ENCODE measurements at regions not wholly inside any gene's neighbourhood (a gene's known extent, or its start where the extent isn't known, plus 50 kb on each side); places are given as distances from the start of the nearest gene placed in this dataset.
A peak's percentile ranks its signal among the peaks of the same experiment; 100 is the strongest.

DNA sequence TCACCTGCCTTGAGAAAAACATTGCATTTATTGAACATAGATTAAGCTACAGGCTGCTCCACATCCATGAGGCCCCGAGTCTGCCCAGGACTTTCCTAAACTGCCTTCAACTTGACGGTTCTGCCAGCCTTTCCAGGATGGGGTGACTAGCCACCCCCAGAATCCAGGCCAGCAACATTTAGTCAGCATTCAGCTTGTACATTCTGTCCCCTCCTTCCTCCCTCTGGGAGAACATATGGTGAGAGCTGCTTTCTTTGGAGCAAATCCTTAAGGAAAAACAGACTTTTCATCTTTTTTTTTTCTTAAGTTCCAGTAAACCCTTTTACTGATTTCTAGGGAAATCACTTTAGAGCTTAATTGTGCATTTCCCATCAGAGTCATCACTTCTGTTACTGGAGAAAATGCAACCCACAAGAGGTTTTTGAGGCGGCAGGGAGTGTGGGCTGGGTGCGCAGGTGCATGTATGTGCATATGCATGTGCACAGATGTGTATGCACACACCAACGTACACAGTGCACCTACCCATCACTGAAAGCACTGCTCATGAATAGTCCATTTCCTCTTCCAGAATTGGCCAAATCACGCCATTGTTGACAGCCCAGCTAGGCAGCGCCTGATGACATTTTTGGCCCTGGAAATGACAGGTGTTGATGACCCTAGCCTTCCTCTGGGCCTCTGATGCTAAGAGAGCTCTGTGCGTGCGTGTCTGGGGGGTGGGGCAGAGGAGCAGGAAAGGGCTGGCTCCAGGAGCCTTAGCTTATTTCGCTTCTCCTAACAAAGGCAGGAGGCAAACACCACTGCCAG lies 145.6 kb downstream of the HSD17B3 start:
- no peak for DNase-seq

GRCh38 chr9:96154081-96154480 lies 147.9 kb downstream of the HSD17B3 start:
- DNase-seq, result no peak

GRCh38 chr9:96152550-96152949 lies 149.4 kb downstream of the HSD17B3 start:
- no peak for DNase-seq

DNA sequence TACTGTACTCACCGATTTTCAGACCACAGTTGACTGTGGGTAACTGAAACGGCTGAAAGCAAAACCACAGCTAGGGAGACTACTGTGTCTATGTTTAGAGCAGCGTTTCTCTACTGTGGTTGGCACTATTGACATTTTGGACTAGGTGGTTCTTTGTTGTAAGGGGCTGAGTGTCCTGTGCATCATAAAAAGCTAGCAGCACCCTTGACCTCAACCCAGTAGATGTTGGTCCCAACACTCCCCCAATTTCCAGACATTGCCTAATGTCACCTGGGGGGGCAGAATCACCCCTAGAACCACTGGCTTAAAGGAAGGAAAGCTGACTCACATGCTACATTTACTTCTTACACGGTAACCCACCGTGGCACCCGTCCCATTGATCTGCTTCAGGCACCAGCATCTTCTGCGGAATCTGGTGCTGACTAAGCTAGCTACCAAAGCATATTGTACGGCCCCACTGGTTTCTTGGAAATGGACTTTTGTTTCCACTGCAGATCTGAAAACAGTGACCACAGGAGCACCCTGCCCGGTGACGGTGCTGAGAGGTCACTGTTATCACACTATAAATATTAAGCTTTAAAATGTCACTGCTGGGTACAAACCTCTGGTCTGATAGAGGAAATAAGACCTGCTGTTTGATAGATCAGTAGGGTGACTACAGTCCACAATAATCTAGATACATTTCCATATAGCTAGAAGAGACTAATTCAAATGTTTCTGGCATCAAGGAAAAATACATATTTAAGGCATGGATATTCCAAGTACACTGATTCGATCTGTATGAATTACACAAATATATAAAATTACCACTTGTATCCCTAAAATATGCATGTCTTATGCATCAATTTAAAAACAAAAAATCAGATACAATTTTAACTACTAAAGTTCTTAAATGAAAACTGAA lies 151.4 kb downstream of the HSD17B3 start:
- DNase-seq, result peak; percentile 19

DNA sequence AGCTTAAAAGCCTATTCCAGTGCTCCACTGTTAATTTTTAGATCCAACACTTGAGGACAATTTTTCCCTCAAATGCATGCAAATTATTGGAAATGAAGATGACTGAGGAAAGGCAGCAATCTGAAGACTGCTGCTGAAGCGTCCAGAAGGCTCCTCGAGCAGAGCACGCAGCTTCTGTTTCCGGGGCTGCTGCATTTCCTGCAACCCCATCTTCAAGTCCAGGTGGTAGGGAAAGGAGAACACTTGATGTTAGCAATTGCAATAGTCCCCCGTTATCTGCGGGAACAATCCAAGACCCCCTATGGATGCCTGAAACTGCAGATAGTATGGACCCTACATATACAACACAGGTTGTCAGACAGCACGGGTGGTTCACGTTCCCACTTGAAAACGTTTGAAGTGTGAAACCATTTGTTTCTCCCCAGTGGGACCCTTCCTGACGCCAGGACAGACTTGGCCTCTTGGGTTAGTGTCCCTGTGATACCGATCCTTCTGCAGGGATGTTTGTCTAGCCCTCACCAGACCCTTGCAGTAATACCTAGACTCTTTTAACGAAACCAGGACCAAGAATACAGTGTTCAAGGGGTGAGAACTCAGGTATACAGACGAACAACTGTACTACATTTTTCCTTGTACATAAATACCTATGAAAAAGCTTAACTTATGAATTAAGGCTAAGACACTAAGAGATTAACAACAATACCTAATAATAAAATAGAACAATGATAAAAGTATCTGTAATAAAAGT lies 152.3 kb downstream of the HSD17B3 start:
- DNase-seq, result no peak

GRCh38 chr9:96148634-96149532 lies 153.1 kb downstream of the HSD17B3 start:
- DNase-seq, result no peak

DNA sequence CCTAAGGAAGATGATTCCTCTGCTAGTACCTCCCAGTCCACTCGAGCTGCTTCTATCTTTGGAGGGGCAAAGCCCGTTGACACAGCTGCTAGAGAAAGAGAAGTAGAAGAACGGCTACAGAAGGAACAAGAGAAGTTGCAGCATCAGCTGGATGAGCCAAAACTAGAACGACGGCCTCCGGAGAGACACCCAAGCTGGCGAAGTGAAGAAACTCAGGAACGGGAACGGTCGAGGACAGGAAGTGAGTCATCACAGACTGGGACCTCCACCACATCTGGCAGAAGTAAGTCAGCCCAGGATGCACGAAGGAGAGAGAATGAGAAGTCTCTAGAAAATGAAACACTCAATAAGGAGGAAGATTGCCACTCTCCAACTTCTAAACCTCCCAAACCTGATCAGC lies 154.9 kb downstream of the HSD17B3 start:
- DNase-seq, result peak; percentile 56

DNA sequence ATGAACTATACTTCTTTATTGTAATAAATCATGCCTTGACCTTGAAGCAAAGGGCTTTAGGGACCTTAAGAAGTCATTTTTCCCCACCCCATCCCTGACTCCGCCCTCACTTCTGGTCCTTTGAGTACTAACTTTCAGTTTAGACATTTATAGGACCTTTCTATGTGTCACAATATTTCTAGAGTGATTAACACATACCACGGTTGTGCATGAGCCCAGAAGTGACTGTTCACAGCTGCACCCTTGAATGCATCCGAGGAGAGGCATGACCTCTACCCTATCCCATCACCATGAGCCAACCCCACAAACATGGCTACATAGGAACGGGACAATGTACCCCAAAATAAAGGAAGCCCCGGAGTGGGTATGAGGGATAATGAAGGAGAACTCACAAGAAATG lies 160.3 kb downstream of the HSD17B3 start:
- no peak for DNase-seq

DNA sequence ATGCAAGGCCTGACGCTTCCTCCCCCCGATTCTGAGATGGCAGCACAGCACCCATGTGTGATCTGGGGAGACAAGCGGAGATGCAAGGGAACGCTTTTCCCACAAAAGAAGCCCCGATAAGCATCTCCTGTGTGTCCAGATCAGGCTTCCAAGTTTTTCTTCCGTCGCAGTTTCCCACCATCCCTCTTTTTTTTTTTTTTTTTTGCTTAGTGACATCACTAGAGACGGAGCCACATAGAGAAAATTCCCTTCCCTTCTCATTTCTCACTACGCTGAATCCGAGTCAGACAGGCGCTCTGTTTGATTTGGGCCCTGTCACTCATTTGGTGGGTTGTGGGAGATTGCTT lies 160.9 kb downstream of the HSD17B3 start:
- DNase-seq, result no peak

- no peak for DNase-seq
These were observed 161.5 kb downstream of the HSD17B3 start for GRCh38 chr9:96140296-96141127.

DNA sequence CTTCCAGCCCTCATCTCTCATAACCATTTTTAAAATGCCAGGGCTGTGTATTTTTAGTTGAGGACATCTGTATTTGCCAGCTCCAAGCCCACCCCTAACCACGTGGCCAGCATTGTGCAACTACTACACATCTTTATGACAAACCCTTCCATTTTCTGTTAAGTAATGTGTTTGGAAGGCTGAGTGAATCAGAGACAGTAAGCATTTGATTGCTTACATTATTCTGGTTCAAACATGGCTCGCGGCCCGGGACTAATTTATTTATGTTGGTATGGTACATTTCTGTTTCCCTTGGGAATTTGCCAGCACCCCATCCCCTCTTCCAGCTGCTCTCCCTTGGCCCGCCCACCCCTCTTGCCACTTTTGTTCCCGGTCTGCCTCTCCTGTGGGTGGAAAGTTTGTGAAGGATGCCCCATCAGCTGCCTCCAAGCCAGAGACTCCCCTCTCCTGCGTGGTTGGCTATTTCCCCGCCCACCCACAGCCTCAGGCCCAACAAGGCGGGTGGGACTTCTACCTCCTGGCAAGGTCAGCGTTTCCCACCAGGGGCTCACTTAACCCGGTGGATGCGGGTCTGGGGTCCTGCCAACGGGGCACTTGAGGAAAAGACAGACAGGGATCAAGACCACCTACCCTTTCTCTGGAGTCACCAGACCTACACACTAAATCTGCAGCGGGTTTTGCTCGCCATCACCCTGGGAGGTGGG lies 162.2 kb downstream of the HSD17B3 start:
- no peak for DNase-seq

- no peak for DNase-seq
These were observed 163.4 kb downstream of the HSD17B3 start for GRCh38 chr9:96138616-96139015.

DNA sequence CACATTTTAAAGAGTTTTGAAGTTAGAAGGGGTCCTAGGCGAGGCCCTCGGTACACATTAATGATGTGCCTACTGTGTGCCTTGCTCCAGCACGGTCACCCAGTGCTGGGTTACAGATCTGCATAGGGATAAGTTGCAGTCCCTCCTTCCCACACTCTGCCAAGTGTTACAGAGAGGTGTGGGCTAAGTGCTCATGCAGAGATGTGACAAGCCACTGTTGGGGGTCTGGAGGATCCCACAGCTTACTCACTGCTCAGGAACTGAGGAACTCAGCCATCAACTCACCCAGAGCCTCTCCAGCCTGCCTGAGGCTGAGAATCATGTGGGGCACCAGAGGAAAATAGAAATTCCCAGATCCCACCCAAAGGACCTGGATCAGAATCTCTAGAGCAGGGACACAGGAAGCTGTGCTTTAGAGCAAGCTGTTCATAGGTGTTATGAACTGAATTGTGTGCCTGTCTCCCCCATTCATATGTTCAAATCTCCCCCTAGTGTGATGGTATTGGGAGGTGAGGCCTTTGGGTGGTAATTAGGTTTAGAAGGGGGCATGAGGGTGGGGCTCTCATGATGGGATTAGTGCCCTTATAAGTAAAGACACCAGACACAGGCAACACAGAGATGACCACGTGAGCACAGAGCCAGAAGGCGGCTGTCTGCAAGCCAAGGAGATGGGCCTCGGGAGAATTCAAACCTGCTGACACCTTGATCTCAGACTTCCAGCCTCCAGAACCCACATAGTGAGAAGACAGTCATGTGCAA lies 164.1 kb downstream of the HSD17B3 start:
- DNase-seq, result no peak

DNA sequence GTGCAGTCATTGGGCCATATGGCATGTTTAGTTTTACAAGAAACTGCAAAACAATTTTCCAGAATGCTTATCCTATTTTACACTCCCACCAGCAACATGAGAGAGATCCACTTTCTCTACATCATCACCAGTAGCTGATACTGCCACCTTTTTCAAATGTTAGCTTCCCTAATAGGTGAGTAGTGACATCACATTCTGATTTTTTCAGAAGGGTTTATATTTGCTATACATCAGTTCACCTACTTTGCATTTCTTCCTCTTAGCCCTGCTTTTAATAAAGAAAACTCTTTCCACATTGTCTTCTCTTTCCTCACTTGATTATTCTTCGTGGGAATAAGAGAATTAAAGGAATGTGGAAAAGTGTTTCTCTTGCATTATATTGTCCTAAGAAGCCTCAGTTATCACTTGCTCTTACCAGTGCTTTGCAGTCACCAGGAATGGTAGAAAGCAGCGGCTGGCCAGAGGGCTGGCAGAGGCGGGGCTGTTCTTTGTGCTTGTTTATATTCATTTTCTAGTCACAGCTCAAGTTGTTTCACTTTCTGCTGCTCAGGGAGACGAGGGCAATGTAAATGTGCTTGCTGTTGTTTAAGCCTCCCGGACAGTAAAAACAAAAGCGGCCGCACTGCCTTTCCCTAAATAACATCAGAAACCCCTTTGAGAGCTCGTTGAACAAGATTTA lies 164.8 kb downstream of the HSD17B3 start:
- DNase-seq, result no peak

- no peak for DNase-seq
These were observed 166.2 kb downstream of the HSD17B3 start for GRCh38 chr9:96135753-96136290.

DNA sequence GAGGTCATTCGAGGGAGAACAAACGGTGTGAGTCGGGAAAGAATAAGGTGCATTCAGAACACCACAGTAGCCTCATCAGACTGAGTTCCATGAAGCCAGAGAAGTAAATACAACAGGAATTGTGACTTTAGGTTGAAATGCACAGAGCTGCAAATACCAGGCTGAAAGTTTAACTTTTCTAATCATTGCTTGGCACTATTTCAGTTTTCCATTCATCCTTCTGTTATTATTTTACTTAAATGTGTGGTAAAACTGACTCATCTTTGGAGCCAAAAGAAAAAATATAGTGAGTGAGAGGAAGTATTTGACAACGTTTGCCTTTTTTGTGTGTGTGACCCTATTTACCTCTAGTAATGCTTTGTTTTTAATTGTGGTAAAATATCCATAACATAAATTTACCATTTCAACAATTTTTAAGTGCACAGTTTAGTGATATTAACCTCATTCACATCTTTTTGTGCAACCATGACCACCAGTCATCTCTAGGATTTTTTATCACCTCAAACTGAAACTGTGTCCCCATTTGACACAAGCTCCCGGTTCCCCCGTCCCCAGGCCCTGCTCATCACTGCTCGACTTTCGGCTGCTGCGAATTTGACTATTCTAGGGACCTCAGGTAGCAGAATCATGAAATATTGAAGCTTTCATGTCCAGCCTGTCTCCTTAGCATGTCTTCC lies 166.8 kb downstream of the HSD17B3 start:
- DNase-seq, result no peak

GRCh38 chr9:96133321-96134021 lies 168.5 kb downstream of the HSD17B3 start:
- DNase-seq, result no peak

DNA sequence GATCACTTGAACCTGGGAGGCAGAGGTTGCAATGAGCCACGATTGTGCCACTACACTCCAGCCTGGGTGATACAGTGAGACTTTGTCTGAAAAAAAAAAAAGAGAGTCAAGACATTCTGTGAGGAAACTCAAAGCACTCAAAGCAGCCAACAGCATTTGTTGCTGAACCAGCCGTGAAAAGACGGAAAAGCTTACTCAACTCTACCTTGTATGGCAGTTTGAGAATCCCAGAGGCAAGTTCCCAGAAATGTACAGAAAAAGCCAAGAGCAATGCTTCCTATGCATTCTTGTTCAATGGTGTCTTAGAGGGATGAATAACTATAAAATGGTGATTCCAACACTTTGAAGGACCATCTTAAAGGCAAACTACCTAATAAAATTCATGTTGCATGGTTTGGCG lies 170.2 kb downstream of the HSD17B3 start:
- DNase-seq, result no peak
